ENCODE measurements at regions not wholly inside any gene's neighbourhood (a gene's known extent, or its start where the extent isn't known, plus 50 kb on each side); places are given as distances from the start of the nearest gene placed in this dataset.

GRCh38 chr4:110675426-110675825 lies 52.5 kb upstream of the PITX2 start:
- DNase-seq (ENCODE audit: low read depth): no peak

DNA sequence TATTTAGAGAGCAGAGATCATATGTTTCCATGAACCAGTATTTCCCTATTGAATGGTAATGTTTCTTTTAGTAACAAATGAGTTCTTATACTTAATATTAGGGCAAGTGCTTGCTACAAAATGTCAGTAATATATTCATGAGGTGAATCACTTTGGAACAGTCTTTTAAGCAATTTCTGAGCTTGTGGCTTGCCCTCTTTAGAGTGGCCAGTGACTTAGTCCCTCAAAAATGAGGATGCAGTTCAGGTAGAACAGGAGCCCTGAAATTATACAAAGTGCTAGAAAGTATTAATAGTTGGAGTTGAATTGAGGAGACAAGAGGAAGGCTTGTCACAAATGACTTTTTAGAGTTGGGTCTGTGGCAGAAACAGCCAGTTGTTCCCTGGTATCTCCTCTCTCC lies 53.4 kb upstream of the PITX2 start:
- DNase-seq (ENCODE audit: low read depth): no peak

DNA sequence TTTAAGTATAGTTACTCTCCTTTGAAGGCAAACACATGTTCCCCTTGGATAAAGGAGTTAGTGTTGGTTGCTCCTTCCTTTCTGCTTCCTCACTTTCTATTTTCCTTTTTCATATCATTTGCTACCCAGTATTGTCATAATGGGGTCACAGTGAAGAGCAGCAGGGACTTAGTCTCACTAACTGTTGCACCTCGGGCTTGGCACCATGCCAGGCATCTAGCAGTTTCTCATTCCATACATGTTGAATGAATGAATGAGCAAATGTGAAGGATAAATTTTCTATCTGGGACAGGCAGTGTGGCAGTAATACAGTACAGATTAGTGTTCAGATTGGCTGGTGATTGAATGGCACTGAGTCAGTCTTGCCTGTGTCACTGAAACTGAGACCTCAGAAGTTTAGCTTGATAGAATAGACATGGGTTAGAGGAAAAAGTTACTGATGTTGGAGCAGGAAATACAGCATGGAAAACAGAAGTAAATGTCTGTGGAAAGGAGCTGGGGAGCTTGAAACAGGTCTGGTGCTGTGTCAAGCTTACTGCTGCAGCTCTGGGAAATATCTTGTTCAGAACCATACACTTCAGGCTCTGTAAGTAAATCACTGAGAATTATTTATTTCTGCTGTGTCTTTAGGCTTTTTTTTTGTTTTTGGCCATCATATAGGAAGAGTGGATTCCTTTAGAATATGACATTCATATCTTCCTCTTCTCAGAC lies 55.8 kb upstream of the PITX2 start:
- DNase-seq (ENCODE audit: low read depth): no peak

- no peak for DNase-seq (ENCODE audit: low read depth)
These were observed 57.4 kb upstream of the PITX2 start for GRCh38 chr4:110680265-110680664.

GRCh38 chr4:110681381-110681780 lies 58.5 kb upstream of the PITX2 start:
- DNase-seq (ENCODE audit: low read depth): no peak

- DNase-seq (ENCODE audit: low read depth): no peak
These were observed 59.4 kb upstream of the PITX2 start for GRCh38 chr4:110682311-110682710.

GRCh38 chr4:110683601-110684000 lies 60.7 kb upstream of the PITX2 start:
- no peak for DNase-seq (ENCODE audit: low read depth)

GRCh38 chr4:110702326-110702725 lies 79.4 kb upstream of the PITX2 start:
- no peak for DNase-seq (ENCODE audit: low read depth)

DNA sequence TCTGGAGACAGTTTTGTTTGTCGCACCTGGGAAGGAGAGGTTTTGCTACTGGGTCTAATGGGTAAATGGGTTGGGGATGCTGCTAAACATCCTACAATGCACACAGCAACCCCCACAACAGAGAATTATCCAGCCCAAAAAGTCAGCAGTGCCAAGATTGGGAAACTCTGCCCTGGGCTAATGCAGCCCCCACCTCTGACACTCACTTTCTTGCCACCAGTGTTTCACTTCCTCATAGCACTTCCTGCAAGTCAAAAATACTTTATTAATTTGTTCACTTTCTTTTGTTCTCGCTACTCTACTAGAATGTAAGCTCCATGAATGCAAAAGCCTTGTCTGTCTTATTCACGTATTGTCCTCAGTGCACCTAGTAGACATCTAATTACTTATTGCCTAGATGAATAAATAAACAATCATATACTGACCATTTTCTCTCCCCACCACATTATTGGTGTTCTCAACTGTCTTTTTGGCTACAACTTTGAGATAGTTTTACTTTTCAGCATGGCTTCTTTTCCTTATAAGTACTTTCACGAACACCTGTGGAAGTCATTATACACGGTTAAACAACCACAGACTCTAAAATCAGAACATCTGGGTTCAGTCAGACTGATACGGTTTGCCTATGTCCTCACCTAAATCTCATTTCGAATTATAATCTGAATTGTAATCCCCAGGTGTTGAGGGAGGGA lies 82.0 kb upstream of the PITX2 start:
- no peak for DNase-seq (ENCODE audit: low read depth)

DNA sequence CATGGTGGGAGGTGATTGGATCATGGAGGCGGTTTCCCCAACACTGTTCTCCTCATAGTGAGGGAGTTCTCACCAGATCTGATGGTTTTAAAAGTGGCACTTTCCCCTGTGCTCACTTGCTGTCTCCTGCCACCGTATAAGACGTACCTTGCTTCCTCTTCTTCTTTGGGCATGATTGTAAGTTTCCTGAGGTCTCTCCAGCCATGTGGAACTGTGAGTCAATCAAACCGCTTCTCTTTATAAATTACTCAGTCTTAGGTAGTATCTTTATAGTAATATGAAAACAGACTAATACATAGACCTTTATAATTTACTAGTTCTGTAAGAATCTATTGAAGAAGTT lies 82.5 kb upstream of the PITX2 start:
- DNase-seq (ENCODE audit: low read depth): no peak

DNA sequence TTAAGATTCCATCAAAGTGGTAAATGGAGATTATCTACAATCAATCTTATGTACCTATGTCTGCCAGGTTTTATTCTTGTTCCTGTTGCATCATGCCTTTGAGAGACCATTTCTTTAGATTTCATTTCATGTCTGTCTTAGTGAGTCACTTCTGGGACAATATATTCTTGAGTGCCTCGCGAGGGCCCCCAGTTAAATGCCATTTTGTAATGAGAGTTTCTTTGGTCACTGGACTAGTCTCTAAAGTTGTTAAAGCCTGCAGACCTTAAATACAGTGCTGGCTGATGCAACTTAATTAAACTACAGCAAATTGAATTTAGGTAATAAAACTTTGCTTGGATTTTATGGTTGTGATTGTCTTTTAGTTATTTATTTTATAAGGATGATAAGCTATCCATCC lies 87.2 kb upstream of the PITX2 start:
- no peak for DNase-seq (ENCODE audit: low read depth)

- no peak for DNase-seq (ENCODE audit: low read depth)
These were observed 89.6 kb upstream of the PITX2 start for GRCh38 chr4:110712486-110712885.

GRCh38 chr4:110730318-110730717 lies 107.4 kb upstream of the PITX2 start:
- DNase-seq (ENCODE audit: low read depth): no peak

DNA sequence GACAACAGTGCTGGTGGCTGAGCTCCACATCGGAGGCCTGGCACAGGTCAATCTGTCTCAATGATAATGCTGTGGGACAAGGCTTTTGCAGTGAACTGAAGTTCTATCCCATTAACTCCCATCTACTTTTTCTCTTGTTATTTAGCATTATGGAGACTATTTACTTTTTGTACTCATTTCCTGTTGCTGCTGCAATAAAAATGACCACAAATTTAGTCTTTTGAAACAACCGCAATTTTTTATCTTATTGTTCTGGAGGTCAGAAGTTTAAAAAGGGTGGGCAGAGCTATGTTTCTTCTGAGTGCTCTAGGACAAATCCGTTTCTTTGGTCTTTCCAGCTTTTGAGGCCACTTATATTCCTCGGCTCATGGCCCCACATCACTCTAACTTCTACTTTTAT lies 111.0 kb upstream of the PITX2 start:
- DNase-seq (ENCODE audit: low read depth): no peak

DNA sequence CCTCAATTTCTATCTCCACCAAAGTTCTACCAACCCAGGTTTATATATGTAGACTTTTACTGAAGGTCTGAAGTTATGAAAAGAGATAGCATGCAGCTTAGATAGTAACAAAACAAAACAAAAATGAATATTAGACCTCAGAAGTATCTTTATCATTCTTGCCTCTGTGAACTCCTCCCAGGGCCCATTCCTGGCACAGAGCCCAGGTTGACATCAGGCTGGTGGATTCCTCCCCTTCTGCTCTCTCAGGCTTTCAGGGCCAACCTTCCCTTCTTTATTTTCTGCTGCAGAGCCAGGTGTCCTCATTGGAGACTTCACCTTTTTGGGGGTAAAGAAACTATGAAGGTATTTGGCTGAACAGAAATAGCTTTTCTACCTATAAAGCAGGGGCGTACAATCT lies 112.8 kb upstream of the PITX2 start:
- no peak for DNase-seq (ENCODE audit: low read depth)

DNA sequence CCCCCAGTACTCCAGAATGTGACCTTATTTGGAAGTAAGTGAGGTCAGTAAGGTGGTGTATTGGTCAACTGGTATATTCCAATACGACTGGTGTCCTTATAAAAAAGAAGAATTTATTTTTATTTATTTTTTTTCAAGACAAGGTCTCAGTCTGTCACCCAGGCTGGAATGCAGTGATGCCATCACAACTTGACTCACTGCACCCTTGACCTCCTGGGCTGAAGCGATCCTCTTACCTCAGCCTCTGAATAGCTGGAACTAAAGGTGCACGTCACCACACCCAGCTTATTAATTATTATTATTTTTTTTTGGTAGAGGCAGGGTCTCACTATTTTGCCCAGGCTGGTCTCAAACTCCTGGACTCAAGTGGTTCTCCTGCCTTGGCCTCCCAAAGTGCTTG lies 115.1 kb upstream of the PITX2 start:
- DNase-seq (ENCODE audit: low read depth): no peak

DNA sequence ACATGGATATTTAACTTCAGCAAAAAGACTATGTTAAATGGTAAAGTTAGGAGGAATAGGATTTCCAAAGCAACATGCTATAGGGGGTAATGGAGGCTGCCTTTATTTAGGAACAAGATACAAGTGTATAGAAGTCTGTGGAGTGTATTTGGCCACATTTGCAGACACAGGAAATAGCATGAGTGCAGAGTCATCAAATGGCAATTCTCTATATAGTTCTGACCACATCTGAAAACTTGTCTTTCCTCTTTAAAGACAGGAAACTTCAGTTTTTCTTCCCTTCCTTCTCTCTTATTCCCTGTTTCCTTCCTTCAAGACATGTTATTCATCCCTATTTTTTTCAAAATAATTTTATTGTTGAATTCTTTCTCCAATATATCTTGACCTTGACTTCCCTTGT lies 119.3 kb upstream of the PITX2 start:
- no peak for DNase-seq (ENCODE audit: low read depth)

- no peak for DNase-seq (ENCODE audit: low read depth)
These were observed 125.2 kb upstream of the PITX2 start for GRCh38 chr4:110748071-110748470.

DNA sequence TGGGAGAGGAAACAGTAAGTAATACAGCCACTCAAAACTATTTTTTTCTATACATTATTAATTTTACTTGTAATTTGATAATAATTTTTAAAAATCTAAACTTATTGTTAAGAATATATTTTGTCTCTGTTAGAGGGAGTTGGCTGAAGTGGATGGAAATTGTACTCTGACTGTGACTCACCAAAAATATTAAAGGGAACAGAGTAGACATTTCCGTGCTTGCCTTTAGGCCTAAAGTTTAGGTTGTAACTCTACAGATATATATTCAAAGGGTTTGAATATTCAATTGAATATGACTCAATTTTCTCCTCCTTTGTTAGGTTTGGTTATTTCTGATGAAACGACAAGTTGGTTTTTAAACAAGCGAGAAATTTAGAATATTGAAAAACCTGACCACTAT lies 128.3 kb upstream of the PITX2 start:
- no peak for DNase-seq (ENCODE audit: low read depth)

GRCh38 chr4:110751986-110752385 lies 129.1 kb upstream of the PITX2 start:
- DNase-seq (ENCODE audit: low read depth): no peak

DNA sequence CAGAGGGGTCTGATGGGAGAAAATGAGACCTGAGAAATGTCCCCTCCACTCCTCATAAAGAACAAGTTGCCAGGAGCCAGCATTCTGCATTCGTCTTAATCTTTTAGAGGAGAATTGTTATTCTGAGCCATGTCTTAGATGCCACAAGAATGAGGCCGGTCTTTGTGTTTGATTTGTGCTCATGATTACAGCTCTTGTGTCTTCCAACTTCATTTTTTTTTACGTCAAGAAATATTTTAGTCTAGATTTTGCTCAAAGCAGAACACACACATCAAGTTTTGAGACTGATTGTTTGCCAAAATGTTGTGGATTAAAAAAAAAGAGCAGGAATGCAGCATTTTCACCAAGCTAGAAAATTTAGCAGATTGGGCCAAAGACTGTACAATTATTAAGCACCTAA lies 130.6 kb upstream of the PITX2 start:
- DNase-seq (ENCODE audit: low read depth): no peak

DNA sequence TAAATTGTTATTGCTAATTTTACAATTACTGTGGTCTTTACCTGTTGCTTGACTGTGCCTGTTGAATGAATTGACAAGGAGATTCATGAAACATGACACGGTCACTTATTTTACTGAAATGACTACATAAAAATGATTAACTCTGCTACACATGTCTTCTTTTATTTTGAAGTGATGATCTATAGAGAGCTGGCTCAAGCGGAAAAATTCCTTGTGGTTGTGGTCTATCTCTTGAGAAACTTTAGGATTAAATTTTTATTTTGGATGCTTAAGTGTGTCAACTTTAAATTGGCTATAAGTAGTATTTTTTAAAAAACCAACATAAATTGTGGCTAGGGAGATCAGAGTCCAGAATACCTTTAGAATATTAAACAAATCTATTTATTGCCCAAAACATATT lies 131.8 kb upstream of the PITX2 start:
- DNase-seq (ENCODE audit: low read depth): no peak

GRCh38 chr4:110769578-110769977 lies 146.7 kb upstream of the PITX2 start:
- DNase-seq (ENCODE audit: low read depth): no peak

GRCh38 chr4:110770353-110770752 lies 147.5 kb upstream of the PITX2 start:
- DNase-seq (ENCODE audit: low read depth): no peak

Measured in non-pigmented ciliary epithelial cell (primary cell).